ENCODE measurements at regions not wholly inside any gene's neighbourhood (a gene's known extent, or its start where the extent isn't known, plus 50 kb on each side); places are given as distances from the start of the nearest gene placed in this dataset.

- TF ChIP-seq CTCF (IDR thresholded peaks at IDR 0.05 in 4 of 5, conservative IDR thresholded peaks at IDR 0.05 in 1 of 5) (no peak), POLR2A (IDR thresholded peaks at IDR 0.05) (no peak)
These were observed 209.7 kb downstream of the SMAD2 start for GRCh38 chr18:47720741-47721140.

Measured in gastrocnemius medialis (tissue), 4 donors.